ENCODE measurements at regions not wholly inside any gene's neighbourhood (a gene's known extent, or its start where the extent isn't known, plus 50 kb on each side); places are given as distances from the start of the nearest gene placed in this dataset.

GRCh38 chr17:422196-422930 lies 69.8 kb upstream of the RPH3AL start:
- Histone ChIP-seq H3K9me3 (ENCODE audit: control extremely low read depth in 1 of 5, control insufficient read depth in 4 of 5, insufficient read depth in 2 of 5, low read depth in 1 of 5, low read length in 4 of 5) (no peaks in the 10 kb centered on the region), H3K36me3 (ENCODE audit: control insufficient read depth in 4 of 4, insufficient read depth in 4 of 4, low read length in 3 of 4) (no peaks in the 10 kb centered on the region), H3K27ac (ENCODE audit: insufficient read depth in 1 of 2, low read depth in 1 of 2, low read length in 2 of 2, poor library complexity in 1 of 2, severe bottlenecking in 2 of 2) (no peak overlapping the region), H3K4me3 (ENCODE audit: control insufficient read depth in 1 of 7, extremely low read depth in 1 of 7, insufficient read depth in 4 of 7, low read depth in 2 of 7, low read length in 6 of 7) (no peak overlapping the region), H3K27me3 (replicated peaks in 2 of 5; ENCODE audit: control insufficient read depth in 4 of 5, insufficient read depth in 5 of 5, low read length in 4 of 5) (no peaks in the 10 kb centered on the region), H3K4me1 (ENCODE audit: control extremely low read depth in 1 of 4, control insufficient read depth in 4 of 4, insufficient read depth in 4 of 4, low read length in 3 of 4) (peaks cover 13 to 53% (median 35%) of the 10 kb centered on the region in 4 experiments)
- 96% methylated on average over 8 of the region's 16 CpGs for WGBS (ENCODE audit: insufficient coverage)
- ChIA-PET CTCF (interaction anchor here (1.2 to 1.3 kb wide), 2 partner anchors 10 to 17 kb away, joined by 3 read pairs; no protein-coding TSS in a partner anchor), POLR2A (interaction anchor here (0.6 kb wide), 1 partner anchor 12 kb away, joined by 3 read pairs; no protein-coding TSS in a partner anchor)
- DNase-seq = no peak

GRCh38 chr17:420479-421175 lies 68.0 kb upstream of the RPH3AL start:
- H3K4me3 ChIP-seq (ENCODE audit: control insufficient read depth in 1 of 7, extremely low read depth in 1 of 7, insufficient read depth in 4 of 7, low read depth in 2 of 7, low read length in 6 of 7) = no peak overlapping the region
- H3K27me3 ChIP-seq (replicated peaks in 2 of 5; ENCODE audit: control insufficient read depth in 4 of 5, insufficient read depth in 5 of 5, low read length in 4 of 5) = no peaks in the 10 kb centered on the region
- ChIA-PET POLR2A (interaction anchor here (1.5 kb wide), 1 partner anchor 74 kb away, joined by 3 read pairs; no protein-coding TSS in a partner anchor), CTCF (interaction anchor here (1.2 to 1.6 kb wide), 2 partner anchors 24 to 81 kb away, joined by 3 read pairs; no protein-coding TSS in a partner anchor)
- H3K4me1 ChIP-seq (ENCODE audit: control extremely low read depth in 1 of 4, control insufficient read depth in 4 of 4, insufficient read depth in 4 of 4, low read length in 3 of 4) = peaks cover 20 to 69% (median 53%) of the 10 kb centered on the region in 4 experiments
- H3K9me3 ChIP-seq (ENCODE audit: control extremely low read depth in 1 of 5, control insufficient read depth in 4 of 5, insufficient read depth in 2 of 5, low read depth in 1 of 5, low read length in 4 of 5) = no peaks in the 10 kb centered on the region
- WGBS (ENCODE audit: insufficient coverage) = 100% methylated on average over 13 of the region's 15 CpGs
- no peaks in the 10 kb centered on the region for H3K36me3 ChIP-seq (ENCODE audit: control insufficient read depth in 4 of 4, insufficient read depth in 4 of 4, low read length in 3 of 4)
- H3K27ac ChIP-seq (ENCODE audit: insufficient read depth in 1 of 2, low read depth in 1 of 2, low read length in 2 of 2, poor library complexity in 1 of 2, severe bottlenecking in 2 of 2) = no peak overlapping the region
- no peak for DNase-seq

GRCh38 chr17:419073-419735 lies 66.6 kb upstream of the RPH3AL start:
- H3K27ac ChIP-seq (ENCODE audit: insufficient read depth in 1 of 2, low read depth in 1 of 2, low read length in 2 of 2, poor library complexity in 1 of 2, severe bottlenecking in 2 of 2) = peak overlapping the region; percentile 29 to 80
- ChIA-PET POLR2A (interaction anchor here (0.7 to 1.5 kb wide), 2 partner anchors 76 to 81 kb away, joined by 3 to 4 read pairs; no protein-coding TSS in a partner anchor), CTCF (interaction anchor here (0.9 to 1.6 kb wide), 4 partner anchors 15 to 82 kb away, joined by 3 to 4 read pairs (median 3); no protein-coding TSS in a partner anchor)
- 21% methylated on average over 13 of the region's 13 CpGs for WGBS (ENCODE audit: insufficient coverage)
- H3K9me3 ChIP-seq (ENCODE audit: control extremely low read depth in 1 of 5, control insufficient read depth in 4 of 5, insufficient read depth in 2 of 5, low read depth in 1 of 5, low read length in 4 of 5) = no peaks in the 10 kb centered on the region
- no peaks in the 10 kb centered on the region for H3K36me3 ChIP-seq (ENCODE audit: control insufficient read depth in 4 of 4, insufficient read depth in 4 of 4, low read length in 3 of 4)
- H3K4me1 ChIP-seq (ENCODE audit: control extremely low read depth in 1 of 4, control insufficient read depth in 4 of 4, insufficient read depth in 4 of 4, low read length in 3 of 4) = peaks cover 20 to 83% (median 67%) of the 10 kb centered on the region in 4 experiments
- DNase-seq = peak in 2 of 3 donors; percentile 69 to 80
- peak overlapping the region in 2 of 7 experiments; percentile 3 to 25 for H3K4me3 ChIP-seq (ENCODE audit: control insufficient read depth in 1 of 7, extremely low read depth in 1 of 7, insufficient read depth in 4 of 7, low read depth in 2 of 7, low read length in 6 of 7)
- no peaks in the 10 kb centered on the region for H3K27me3 ChIP-seq (replicated peaks in 2 of 5; ENCODE audit: control insufficient read depth in 4 of 5, insufficient read depth in 5 of 5, low read length in 4 of 5)

- Histone ChIP-seq H3K4me1 (ENCODE audit: control extremely low read depth in 1 of 4, control insufficient read depth in 4 of 4, insufficient read depth in 4 of 4, low read length in 3 of 4) (peaks cover 20 to 84% (median 68%) of the 10 kb centered on the region in 4 experiments), H3K36me3 (ENCODE audit: control insufficient read depth in 4 of 4, insufficient read depth in 4 of 4, low read length in 3 of 4) (no peaks in the 10 kb centered on the region), H3K9me3 (ENCODE audit: control extremely low read depth in 1 of 5, control insufficient read depth in 4 of 5, insufficient read depth in 2 of 5, low read depth in 1 of 5, low read length in 4 of 5) (no peaks in the 10 kb centered on the region), H3K27me3 (replicated peaks in 2 of 5; ENCODE audit: control insufficient read depth in 4 of 5, insufficient read depth in 5 of 5, low read length in 4 of 5) (no peaks in the 10 kb centered on the region), H3K4me3 (ENCODE audit: control insufficient read depth in 1 of 7, extremely low read depth in 1 of 7, insufficient read depth in 4 of 7, low read depth in 2 of 7, low read length in 6 of 7) (peak overlapping the region in 3 of 7 experiments; percentile 22 to 37 (median 25)), H3K27ac (ENCODE audit: insufficient read depth in 1 of 2, low read depth in 1 of 2, low read length in 2 of 2, poor library complexity in 1 of 2, severe bottlenecking in 2 of 2) (peak overlapping the region; percentile 29 to 80)
- peak; percentile 92 to 98 (median 97) for DNase-seq
- 0% methylated on average over 5 of the region's 8 CpGs for WGBS (ENCODE audit: insufficient coverage)
- CTCF ChIA-PET = interaction anchor here (0.9 to 1.1 kb wide), 4 partner anchors 15 to 93 kb away, joined by 3 to 4 read pairs (median 3); no protein-coding TSS in a partner anchor
- POLR2A ChIA-PET = interaction anchor here (0.7 kb wide), 1 partner anchor 82 kb away, joined by 4 read pairs; no protein-coding TSS in a partner anchor
Measured at GRCh38 chr17:418421-418751, 65.8 kb upstream of the RPH3AL start.

GRCh38 chr17:417691-418420 lies 65.2 kb upstream of the RPH3AL start:
- 79% methylated on average over 15 of the region's 16 CpGs for WGBS (ENCODE audit: insufficient coverage)
- peak overlapping the region; percentile 29 to 80 for H3K27ac ChIP-seq (ENCODE audit: insufficient read depth in 1 of 2, low read depth in 1 of 2, low read length in 2 of 2, poor library complexity in 1 of 2, severe bottlenecking in 2 of 2)
- H3K4me1 ChIP-seq (ENCODE audit: control extremely low read depth in 1 of 4, control insufficient read depth in 4 of 4, insufficient read depth in 4 of 4, low read length in 3 of 4) = peaks cover 20 to 88% (median 71%) of the 10 kb centered on the region in 4 experiments

More at GRCh38 chr17:417691-418420, 65.2 kb upstream of the RPH3AL start:
- H3K27me3 ChIP-seq (replicated peaks in 2 of 5; ENCODE audit: control insufficient read depth in 4 of 5, insufficient read depth in 5 of 5, low read length in 4 of 5) = no peaks in the 10 kb centered on the region
- peaks cover 0 to 1% (median 0%) of the 10 kb centered on the region in 4 experiments for H3K36me3 ChIP-seq (ENCODE audit: control insufficient read depth in 4 of 4, insufficient read depth in 4 of 4, low read length in 3 of 4)
- no peak for DNase-seq
- ChIA-PET POLR2A (no interaction called here), CTCF (interaction anchor here (0.9 to 1.3 kb wide), 7 partner anchors 16 to 110 kb away, joined by 3 to 5 read pairs (median 3); no protein-coding TSS in a partner anchor)
- H3K4me3 ChIP-seq (ENCODE audit: control insufficient read depth in 1 of 7, extremely low read depth in 1 of 7, insufficient read depth in 4 of 7, low read depth in 2 of 7, low read length in 6 of 7) = peak overlapping the region in 4 of 7 experiments; percentile 20 to 37 (median 26)
- H3K9me3 ChIP-seq (ENCODE audit: control extremely low read depth in 1 of 5, control insufficient read depth in 4 of 5, insufficient read depth in 2 of 5, low read depth in 1 of 5, low read length in 4 of 5) = no peaks in the 10 kb centered on the region
